Kidney epithelial cell (primary cell): ENCODE measurements at regions not wholly inside any gene's neighbourhood (a gene's known extent, or its start where the extent isn't known, plus 50 kb on each side); places are given as distances from the start of the nearest gene placed in this dataset.

Experiments
- DNase-seq: peaks from one replicate; pipeline ENCODE4 v3.0.0-alpha.2; 2010; ENCODE audit warnings: low read depth
- H3K27me3 ChIP-seq: 2 replicates; pipeline ENCODE4 v1.6.0; 2011; ENCODE audit warnings: low read length; ENCODE audit not compliant: control insufficient read depth, insufficient read depth
- H3K36me3 ChIP-seq: 2 replicates; pipeline ENCODE4 v1.5.1; 2011; ENCODE audit warnings: low read length; ENCODE audit not compliant: control insufficient read depth, insufficient read depth
- H3K4me3 ChIP-seq: 2 replicates; pipeline ENCODE4 v1.5.1; 2011; ENCODE audit warnings: low read depth, mild to moderate bottlenecking, control low read depth, low read length
- CTCF ChIP-seq: IDR thresholded peaks from 2 replicates; pipeline ENCODE4 v1.5.1; 2011; ENCODE audit warnings: mild to moderate bottlenecking, moderate library complexity, low read length, control low read depth, inconsistent platforms; ENCODE audit not compliant: insufficient read depth, poor library complexity, severe bottlenecking

GRCh38 chr13:50514249-50514648, 329.2 kb downstream of the DLEU7 start:
- no peak for DNase-seq
- Histone ChIP-seq H3K4me3 (no peak overlapping the region), H3K27me3 (no peaks in the 10 kb centered on the region), H3K36me3 (no peaks in the 10 kb centered on the region)
- no peak for TF ChIP-seq CTCF

GRCh38 chr13:50518131-50518530, 325.4 kb downstream of the DLEU7 start:
- no peak for DNase-seq
- H3K4me3 ChIP-seq, result no peak overlapping the region
- no peaks in the 10 kb centered on the region for H3K27me3 ChIP-seq
- TF ChIP-seq CTCF, result no peak
- H3K36me3 ChIP-seq, result no peaks in the 10 kb centered on the region

GRCh38 chr13:50518781-50519201, 324.7 kb downstream of the DLEU7 start:
- DNase-seq, result no peak
- Histone ChIP-seq H3K36me3 (no peaks in the 10 kb centered on the region), H3K4me3 (no peak overlapping the region), H3K27me3 (no peaks in the 10 kb centered on the region)
- TF ChIP-seq CTCF, result no peak

- Histone ChIP-seq H3K27me3 (no peaks in the 10 kb centered on the region), H3K4me3 (no peak overlapping the region), H3K36me3 (no peaks in the 10 kb centered on the region)
- DNase-seq, result no peak
- TF ChIP-seq CTCF, result no peak
Observed at GRCh38 chr13:50519866-50520265, 323.6 kb downstream of the DLEU7 start.

GRCh38 chr13:50521006-50521830, 322.3 kb downstream of the DLEU7 start:
- no peak for TF ChIP-seq CTCF
- Histone ChIP-seq H3K4me3 (no peak overlapping the region), H3K36me3 (no peaks in the 10 kb centered on the region), H3K27me3 (no peaks in the 10 kb centered on the region)
- DNase-seq, result no peak

GRCh38 chr13:50521831-50522149, 321.7 kb downstream of the DLEU7 start:
- TF ChIP-seq CTCF, result no peak
- DNase-seq, result no peak

More at GRCh38 chr13:50521831-50522149, 321.7 kb downstream of the DLEU7 start:
- no peaks in the 10 kb centered on the region for H3K27me3 ChIP-seq
- no peaks in the 10 kb centered on the region for H3K36me3 ChIP-seq
- H3K4me3 ChIP-seq, result no peak overlapping the region
